ENCODE measurements at regions not wholly inside any gene's neighbourhood (a gene's known extent, or its start where the extent isn't known, plus 50 kb on each side); places are given as distances from the start of the nearest gene placed in this dataset.

GRCh38 chr2:122182616-122183355 lies 427.3 kb downstream of the TSN start:
- ChIA-PET POLR2A (no interaction called here), CTCF (no interaction called here)
- DNase-seq (ENCODE audit: extremely low spot score) = no peak
- TF ChIP-seq SUZ12 (IDR thresholded peaks at IDR 0.05) (no peak), HDGF (IDR thresholded peaks at IDR 0.05; ENCODE audit: borderline replicate concordance) (no peak), FOXM1 (IDR thresholded peaks at IDR 0.05; ENCODE audit: borderline replicate concordance) (no peak), BHLHE40 (IDR thresholded peaks at IDR 0.05; ENCODE audit: borderline replicate concordance) (no peak), ARNT (IDR thresholded peaks at IDR 0.05) (no peak), LEF1 (IDR thresholded peaks at IDR 0.05; ENCODE audit: borderline replicate concordance) (no peak)

- ChIA-PET POLR2A (no interaction called here), CTCF (no interaction called here)
- no peak for TF ChIP-seq TARDBP (IDR thresholded peaks at IDR 0.05)
- TF ChIP-seq HDGF (IDR thresholded peaks at IDR 0.05; ENCODE audit: borderline replicate concordance) = no peak
- TF ChIP-seq PKNOX1 (IDR thresholded peaks at IDR 0.05) = no peak
- TF ChIP-seq CTBP1 (IDR thresholded peaks at IDR 0.05; ENCODE audit: borderline replicate concordance) = no peak
- TF ChIP-seq SP1 (IDR thresholded peaks at IDR 0.05) = no peak
- TF ChIP-seq FOXM1 (IDR thresholded peaks at IDR 0.05; ENCODE audit: borderline replicate concordance) = no peak
- TF ChIP-seq NFRKB (IDR thresholded peaks at IDR 0.05) = no peak
- no peak for TF ChIP-seq LEF1 (IDR thresholded peaks at IDR 0.05; ENCODE audit: borderline replicate concordance)
- no peak for TF ChIP-seq ELF4 (IDR thresholded peaks at IDR 0.05)
- TF ChIP-seq ARNT (IDR thresholded peaks at IDR 0.05) = no peak
- no peak for TF ChIP-seq FOXK2 (IDR thresholded peaks at IDR 0.05)
- TF ChIP-seq BHLHE40 (IDR thresholded peaks at IDR 0.05; ENCODE audit: borderline replicate concordance) = no peak
- no peak for DNase-seq (ENCODE audit: extremely low spot score)
Observed at GRCh38 chr2:122183890-122184289, 428.4 kb downstream of the TSN start.

- no peak for DNase-seq (ENCODE audit: extremely low spot score)
- TF ChIP-seq HDGF (IDR thresholded peaks at IDR 0.05; ENCODE audit: borderline replicate concordance) (no peak), SUZ12 (IDR thresholded peaks at IDR 0.05) (no peak), FOXK2 (IDR thresholded peaks at IDR 0.05) (no peak), ARNT (IDR thresholded peaks at IDR 0.05) (no peak), BHLHE40 (IDR thresholded peaks at IDR 0.05; ENCODE audit: borderline replicate concordance) (no peak), ELF4 (IDR thresholded peaks at IDR 0.05) (no peak), CTBP1 (IDR thresholded peaks at IDR 0.05; ENCODE audit: borderline replicate concordance) (no peak), ZNF384 (IDR thresholded peaks at IDR 0.05) (no peak), SP1 (IDR thresholded peaks at IDR 0.05) (no peak), FOXM1 (IDR thresholded peaks at IDR 0.05; ENCODE audit: borderline replicate concordance) (no peak), L3MBTL2 (conservative IDR thresholded peaks at IDR 0.05) (no peak), TARDBP (IDR thresholded peaks at IDR 0.05) (no peak), PKNOX1 (IDR thresholded peaks at IDR 0.05) (no peak), LEF1 (IDR thresholded peaks at IDR 0.05; ENCODE audit: borderline replicate concordance) (no peak), NFRKB (IDR thresholded peaks at IDR 0.05) (no peak)
- CTCF ChIA-PET = no interaction called here
Observed at GRCh38 chr2:122186761-122187222, 431.3 kb downstream of the TSN start.

GRCh38 chr2:122191331-122191730 lies 435.9 kb downstream of the TSN start:
- POLR2A ChIA-PET = no interaction called here
- TF ChIP-seq ELF4 (IDR thresholded peaks at IDR 0.05) (no peak), FOXA1 (IDR thresholded peaks at IDR 0.05) (no peak), PKNOX1 (IDR thresholded peaks at IDR 0.05) (no peak), SP1 (IDR thresholded peaks at IDR 0.05) (no peak), FOXK2 (IDR thresholded peaks at IDR 0.05) (no peak), ARNT (IDR thresholded peaks at IDR 0.05) (no peak), FOXM1 (IDR thresholded peaks at IDR 0.05; ENCODE audit: borderline replicate concordance) (no peak), TARDBP (IDR thresholded peaks at IDR 0.05) (no peak), ZNF384 (IDR thresholded peaks at IDR 0.05) (no peak)
- CTCF ChIA-PET = no interaction called here
- DNase-seq (ENCODE audit: extremely low spot score) = peak; percentile 55

More at GRCh38 chr2:122186761-122187222, 431.3 kb downstream of the TSN start:
- POLR2A ChIA-PET = no interaction called here

GRCh38 chr2:122193622-122194021 lies 438.2 kb downstream of the TSN start:
- ChIA-PET CTCF (no interaction called here), POLR2A (no interaction called here)
- no peak for DNase-seq (ENCODE audit: extremely low spot score)
- TF ChIP-seq ELF4 (IDR thresholded peaks at IDR 0.05) = no peak
- TF ChIP-seq FOXK2 (IDR thresholded peaks at IDR 0.05) = no peak
- TF ChIP-seq NFRKB (IDR thresholded peaks at IDR 0.05) = no peak
- no peak for TF ChIP-seq SP1 (IDR thresholded peaks at IDR 0.05)
- TF ChIP-seq FOXM1 (IDR thresholded peaks at IDR 0.05; ENCODE audit: borderline replicate concordance) = no peak
- TF ChIP-seq FOXA1 (IDR thresholded peaks at IDR 0.05) = no peak
- no peak for TF ChIP-seq L3MBTL2 (conservative IDR thresholded peaks at IDR 0.05)
- no peak for TF ChIP-seq ARNT (IDR thresholded peaks at IDR 0.05)
- TF ChIP-seq PKNOX1 (IDR thresholded peaks at IDR 0.05) = no peak
- TF ChIP-seq SUZ12 (IDR thresholded peaks at IDR 0.05) = no peak
- no peak for TF ChIP-seq CTBP1 (IDR thresholded peaks at IDR 0.05; ENCODE audit: borderline replicate concordance)
- no peak for TF ChIP-seq BHLHE40 (IDR thresholded peaks at IDR 0.05; ENCODE audit: borderline replicate concordance)
- no peak for TF ChIP-seq ZNF384 (IDR thresholded peaks at IDR 0.05)
- no peak for TF ChIP-seq HDGF (IDR thresholded peaks at IDR 0.05; ENCODE audit: borderline replicate concordance)
- no peak for TF ChIP-seq LEF1 (IDR thresholded peaks at IDR 0.05; ENCODE audit: borderline replicate concordance)
- no peak for TF ChIP-seq TARDBP (IDR thresholded peaks at IDR 0.05)

All from HEK293T (cell line).